Kidney (tissue), 13 donors: ENCODE measurements at regions not wholly inside any gene's neighbourhood (a gene's known extent, or its start where the extent isn't known, plus 50 kb on each side); places are given as distances from the start of the nearest gene placed in this dataset.
"Not testable (repeated sequence)": the region's sequence is repeated elsewhere in the genome, so short reads cannot be mapped to it uniquely, and the experiment has no call there.

Experiments
- DNase-seq, 5 donors: peaks; one replicate each; pipeline ENCODE4 v3.0.0-alpha.2; 2013 to 2020
- FAIRE-seq: peaks from 2 replicates; lab custom pipeline; 2012; peaks lifted over from hg19 to GRCh38; lab: Jason Lieb, UNC
- H3K27ac ChIP-seq, 2 donors: one replicate each; pipeline ENCODE4 v1.7.0; 2013; ENCODE audit warnings: low read depth in 2 of 2, low read length in 2 of 2, inconsistent platforms in 1 of 2
- H3K27me3 ChIP-seq: one replicate; pipeline ENCODE4 v1.7.1; 2013; ENCODE audit warnings: low read length, inconsistent platforms; ENCODE audit not compliant: control insufficient read depth, insufficient read depth
- H3K36me3 ChIP-seq, 3 donors: one replicate each; pipeline versions ENCODE4 v1.7.0 to v1.7.1; 2013; ENCODE audit warnings: low read length in 3 of 3, control low read depth in 1 of 3, inconsistent platforms in 1 of 3; ENCODE audit not compliant: insufficient read depth in 3 of 3, control insufficient read depth in 2 of 3
- H3K4me1 ChIP-seq, 3 donors: one replicate each; pipeline versions ENCODE4 v1.7.0 to v1.7.1; 2013; ENCODE audit warnings: low read length in 3 of 3, inconsistent platforms in 1 of 3, low read depth in 1 of 3; ENCODE audit not compliant: control insufficient read depth in 2 of 3, insufficient read depth in 2 of 3
- H3K4me3 ChIP-seq, 3 donors: one replicate each; pipeline versions ENCODE4 v1.7.0 to v1.8.1; 2013; ENCODE audit warnings: low read length in 3 of 3, control low read depth in 1 of 3, inconsistent platforms in 1 of 3
- H3K9ac ChIP-seq, 3 donors: one replicate each; pipeline versions ENCODE4 v1.7.0 to v1.7.1; 2013; ENCODE audit warnings: low read length in 3 of 3, control low read depth in 1 of 3, inconsistent platforms in 1 of 3
- H3K9me3 ChIP-seq, 3 donors: one replicate each; pipeline versions ENCODE4 v1.7.0 to v1.7.1; 2013; ENCODE audit warnings: low read length in 3 of 3, control low read depth in 1 of 3, inconsistent platforms in 1 of 3; ENCODE audit not compliant: control insufficient read depth in 2 of 3, insufficient read depth in 1 of 3
- intact Hi-C: fragments of 100-400 bp; cut with DNase I; formaldehyde crosslinking; loops from one replicate; pipeline ENCODE4 v1.11.1; 2022
- TF ChIP-seq, protein P1 (sequence below): IDR thresholded peaks from 3 replicates; pipeline ENCODE4 v1.5.1; 2012; ENCODE audit warnings: mild to moderate bottlenecking, moderate library complexity, borderline replicate concordance; ENCODE audit not compliant: insufficient read depth; ENCODE audit errors: extremely low read depth
- donor health status: control.
- donor health status: control.
- donor health status: control.
- donor health status: control.
- donor health status: control.
- donor health status: DM: yes; HTN: yes; CAD: no.
- donor health status: Normal renal cell carcinoma (clear cell type).

DNA sequence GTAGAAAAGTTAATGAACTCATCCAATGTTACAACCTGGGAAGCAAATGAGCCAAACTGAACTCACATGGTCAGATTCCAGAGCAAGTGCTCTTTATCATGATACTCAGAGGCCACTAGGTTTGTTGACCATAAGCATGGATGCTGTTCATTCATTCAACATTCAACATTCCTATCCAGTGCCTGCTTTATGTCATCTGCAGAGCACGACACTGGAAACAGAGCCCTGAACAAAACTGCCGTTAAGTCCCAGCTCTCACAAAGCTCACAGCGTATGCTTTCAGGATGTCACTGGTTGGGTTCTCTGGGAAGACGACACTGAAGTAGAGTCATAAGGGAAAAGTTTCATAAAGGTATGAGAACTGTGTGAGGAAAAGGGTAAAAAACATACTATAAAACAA is 105.8 kb upstream of the TRIM77 start:
- intact Hi-C loops, result no loop called here
- Histone ChIP-seq H3K4me1 (no peaks in the 10 kb centered on the region), H3K36me3 (no peaks in the 10 kb centered on the region), H3K4me3 (no peak overlapping the region), H3K9me3 (peaks cover 0 to 4% (median 0%) of the 10 kb centered on the region in 3 donors), H3K27me3 (no peaks in the 10 kb centered on the region), H3K27ac (no peak overlapping the region), H3K9ac (no peak overlapping the region)
- no peak for FAIRE-seq
- no peak for DNase-seq
- TF ChIP-seq, protein P1, sequence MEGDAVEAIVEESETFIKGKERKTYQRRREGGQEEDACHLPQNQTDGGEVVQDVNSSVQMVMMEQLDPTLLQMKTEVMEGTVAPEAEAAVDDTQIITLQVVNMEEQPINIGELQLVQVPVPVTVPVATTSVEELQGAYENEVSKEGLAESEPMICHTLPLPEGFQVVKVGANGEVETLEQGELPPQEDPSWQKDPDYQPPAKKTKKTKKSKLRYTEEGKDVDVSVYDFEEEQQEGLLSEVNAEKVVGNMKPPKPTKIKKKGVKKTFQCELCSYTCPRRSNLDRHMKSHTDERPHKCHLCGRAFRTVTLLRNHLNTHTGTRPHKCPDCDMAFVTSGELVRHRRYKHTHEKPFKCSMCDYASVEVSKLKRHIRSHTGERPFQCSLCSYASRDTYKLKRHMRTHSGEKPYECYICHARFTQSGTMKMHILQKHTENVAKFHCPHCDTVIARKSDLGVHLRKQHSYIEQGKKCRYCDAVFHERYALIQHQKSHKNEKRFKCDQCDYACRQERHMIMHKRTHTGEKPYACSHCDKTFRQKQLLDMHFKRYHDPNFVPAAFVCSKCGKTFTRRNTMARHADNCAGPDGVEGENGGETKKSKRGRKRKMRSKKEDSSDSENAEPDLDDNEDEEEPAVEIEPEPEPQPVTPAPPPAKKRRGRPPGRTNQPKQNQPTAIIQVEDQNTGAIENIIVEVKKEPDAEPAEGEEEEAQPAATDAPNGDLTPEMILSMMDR, result no peak

DNA sequence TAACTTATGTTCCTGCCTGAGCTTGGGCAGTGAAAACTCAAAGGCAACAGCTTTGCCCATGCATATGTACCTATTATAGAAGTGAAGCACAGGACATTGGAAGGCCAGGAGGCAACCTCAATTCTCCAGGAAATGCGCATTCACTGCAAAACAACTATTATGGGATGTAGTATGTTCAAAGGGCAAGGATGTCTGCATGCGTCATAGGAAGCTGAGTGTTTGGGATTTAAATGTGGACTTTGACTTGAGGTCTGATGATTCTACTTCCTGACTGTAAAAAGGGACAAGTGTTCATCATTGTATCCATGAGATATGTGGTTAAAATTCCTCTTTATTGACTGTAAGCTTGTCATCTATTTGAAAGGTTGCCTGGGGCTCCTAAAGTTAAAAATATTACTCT is 103.3 kb upstream of the TRIM77 start:
- H3K4me1 ChIP-seq, H3K9me3 ChIP-seq, H3K27me3 ChIP-seq, H3K27ac ChIP-seq, H3K9ac ChIP-seq, intact Hi-C loops, H3K36me3 ChIP-seq, H3K4me3 ChIP-seq: not testable (repeated sequence)
- peak in 1 of 5 donors; percentile 49 for DNase-seq
- FAIRE-seq, result peak; percentile 42

DNA sequence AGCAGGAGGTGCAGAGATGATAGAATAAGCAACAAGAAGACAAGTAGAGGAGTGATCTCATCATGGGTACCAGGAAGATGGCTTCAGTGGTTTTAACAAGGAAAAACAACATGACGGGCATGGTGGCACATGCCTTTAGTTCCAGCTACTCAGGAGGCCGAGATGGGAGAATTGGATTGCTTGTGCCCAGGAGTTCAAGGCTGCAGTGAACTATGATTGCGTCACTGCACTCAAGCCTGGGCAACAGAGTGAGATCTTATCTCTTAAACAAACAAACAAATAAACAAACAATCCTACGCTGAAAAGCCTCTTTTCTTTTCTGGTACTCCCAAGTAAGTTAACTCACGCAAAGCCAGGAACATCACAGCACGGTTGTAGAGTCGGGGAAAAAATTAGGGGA is 102.6 kb upstream of the TRIM77 start:
- H3K27ac ChIP-seq, H3K9me3 ChIP-seq, intact Hi-C loops, H3K36me3 ChIP-seq, H3K9ac ChIP-seq, DNase-seq, FAIRE-seq, H3K27me3 ChIP-seq, H3K4me3 ChIP-seq, H3K4me1 ChIP-seq: not testable (repeated sequence)

DNA sequence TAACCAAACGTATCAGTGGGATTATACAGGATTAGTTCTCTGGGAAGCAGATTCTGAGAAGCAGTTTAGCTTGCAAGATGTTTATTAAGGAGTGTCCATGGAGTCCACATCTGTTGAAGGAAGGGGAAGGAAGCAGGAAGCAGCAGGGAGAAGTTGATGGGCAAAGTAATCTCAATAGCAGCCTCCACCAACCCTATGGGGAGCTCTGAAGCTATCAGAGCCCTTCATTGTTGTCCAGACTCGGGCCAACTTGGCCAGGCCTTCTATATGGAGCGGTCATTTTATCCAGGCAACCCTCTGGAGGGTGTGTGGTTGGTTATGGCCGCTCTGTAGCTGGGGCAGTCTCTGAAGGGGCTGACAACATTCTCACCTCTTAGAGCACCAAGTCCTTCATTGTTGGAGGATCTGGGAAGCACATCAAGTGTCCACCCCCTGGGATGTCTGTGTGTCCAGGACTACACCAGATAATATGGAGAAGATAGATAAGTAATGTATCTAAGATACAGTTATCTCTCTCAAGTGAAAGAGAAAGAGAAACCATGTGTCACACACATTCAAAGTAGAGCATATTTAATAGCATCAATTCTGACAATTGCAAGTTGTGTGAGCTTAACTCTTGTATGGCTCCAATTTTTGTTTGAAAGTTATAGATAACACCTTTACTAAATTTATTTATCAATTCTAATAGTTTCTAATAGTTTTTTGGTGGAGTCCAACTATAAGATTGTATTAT is 101.7 kb upstream of the TRIM77 start:
- intact Hi-C loops, result no loop called here
- no peak for FAIRE-seq
- DNase-seq, result no peak
- no peaks in the 10 kb centered on the region for H3K36me3 ChIP-seq
- no peak overlapping the region for H3K4me3 ChIP-seq
- H3K27me3 ChIP-seq, result no peaks in the 10 kb centered on the region
- no peaks in the 10 kb centered on the region for H3K9me3 ChIP-seq
- H3K4me1 ChIP-seq, result no peaks in the 10 kb centered on the region
- no peak overlapping the region for H3K27ac ChIP-seq
- H3K9ac ChIP-seq, result no peak overlapping the region
- TF ChIP-seq, protein P1, result no peak
